ENCODE measurements at regions not wholly inside any gene's neighbourhood (a gene's known extent, or its start where the extent isn't known, plus 50 kb on each side); places are given as distances from the start of the nearest gene placed in this dataset.

- TF ChIP-seq CTCF (IDR thresholded peaks at IDR 0.05; ENCODE audit: low read depth, low read length, poor library complexity, severe bottlenecking) (no peak), EZH2phosphoT487 (IDR thresholded peaks at IDR 0.05; ENCODE audit: borderline replicate concordance, low read length) (no peak)
Observed at GRCh38 chr14:43184540-43184939, 1322.5 kb downstream of the FSCB start.
